WI38 (cell line): ENCODE measurements at regions not wholly inside any gene's neighbourhood (a gene's known extent, or its start where the extent isn't known, plus 50 kb on each side); places are given as distances from the start of the nearest gene placed in this dataset.
A peak's percentile ranks its signal among the peaks of the same experiment; 100 is the strongest.

Source experiments
- H3K4me3 ChIP-seq: 2 replicates; pipeline ENCODE4 v1.5.1; 2011; ENCODE audit warnings: low read depth, mild to moderate bottlenecking, control low read depth, low read length
- TF ChIP-seq, protein P1 (sequence below): IDR thresholded peaks from 2 replicates; pipeline ENCODE4 v1.5.1; 2012; ENCODE audit warnings: low read depth, mild to moderate bottlenecking, control low read depth, low read length

DNA sequence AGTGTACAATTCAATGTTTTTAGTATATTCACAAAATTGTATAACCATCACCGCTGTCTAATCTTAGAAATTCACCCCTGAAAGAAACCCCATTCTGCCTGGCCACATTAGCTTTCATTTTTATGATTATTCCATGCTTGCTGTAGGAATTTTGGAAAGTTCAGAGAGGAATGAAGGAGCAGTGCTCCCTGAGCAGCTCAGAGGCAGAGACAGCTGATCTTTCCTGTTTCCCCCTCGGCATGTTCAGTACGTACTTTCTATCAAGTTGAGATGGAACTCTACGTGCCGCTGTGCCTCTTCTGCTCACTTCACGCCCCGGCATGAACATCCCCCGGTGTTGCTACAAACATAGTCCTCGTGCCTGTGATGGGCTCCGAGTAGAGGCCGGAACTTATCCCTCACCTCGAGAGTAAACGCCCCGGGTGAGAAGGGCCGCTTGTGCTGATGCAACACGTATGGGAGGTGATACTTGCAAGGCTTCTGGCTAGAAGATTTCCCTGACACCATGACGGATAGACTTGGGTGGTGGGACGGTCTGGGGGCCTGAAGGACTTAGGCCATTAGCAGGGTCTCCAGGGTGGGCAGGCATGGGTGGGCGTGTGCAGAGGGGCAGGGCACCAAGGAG, 79.2 kb upstream of the CIBAR2 start:
- no peak overlapping the region for H3K4me3 ChIP-seq
- TF ChIP-seq, protein P1, sequence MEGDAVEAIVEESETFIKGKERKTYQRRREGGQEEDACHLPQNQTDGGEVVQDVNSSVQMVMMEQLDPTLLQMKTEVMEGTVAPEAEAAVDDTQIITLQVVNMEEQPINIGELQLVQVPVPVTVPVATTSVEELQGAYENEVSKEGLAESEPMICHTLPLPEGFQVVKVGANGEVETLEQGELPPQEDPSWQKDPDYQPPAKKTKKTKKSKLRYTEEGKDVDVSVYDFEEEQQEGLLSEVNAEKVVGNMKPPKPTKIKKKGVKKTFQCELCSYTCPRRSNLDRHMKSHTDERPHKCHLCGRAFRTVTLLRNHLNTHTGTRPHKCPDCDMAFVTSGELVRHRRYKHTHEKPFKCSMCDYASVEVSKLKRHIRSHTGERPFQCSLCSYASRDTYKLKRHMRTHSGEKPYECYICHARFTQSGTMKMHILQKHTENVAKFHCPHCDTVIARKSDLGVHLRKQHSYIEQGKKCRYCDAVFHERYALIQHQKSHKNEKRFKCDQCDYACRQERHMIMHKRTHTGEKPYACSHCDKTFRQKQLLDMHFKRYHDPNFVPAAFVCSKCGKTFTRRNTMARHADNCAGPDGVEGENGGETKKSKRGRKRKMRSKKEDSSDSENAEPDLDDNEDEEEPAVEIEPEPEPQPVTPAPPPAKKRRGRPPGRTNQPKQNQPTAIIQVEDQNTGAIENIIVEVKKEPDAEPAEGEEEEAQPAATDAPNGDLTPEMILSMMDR: no peak

DNA sequence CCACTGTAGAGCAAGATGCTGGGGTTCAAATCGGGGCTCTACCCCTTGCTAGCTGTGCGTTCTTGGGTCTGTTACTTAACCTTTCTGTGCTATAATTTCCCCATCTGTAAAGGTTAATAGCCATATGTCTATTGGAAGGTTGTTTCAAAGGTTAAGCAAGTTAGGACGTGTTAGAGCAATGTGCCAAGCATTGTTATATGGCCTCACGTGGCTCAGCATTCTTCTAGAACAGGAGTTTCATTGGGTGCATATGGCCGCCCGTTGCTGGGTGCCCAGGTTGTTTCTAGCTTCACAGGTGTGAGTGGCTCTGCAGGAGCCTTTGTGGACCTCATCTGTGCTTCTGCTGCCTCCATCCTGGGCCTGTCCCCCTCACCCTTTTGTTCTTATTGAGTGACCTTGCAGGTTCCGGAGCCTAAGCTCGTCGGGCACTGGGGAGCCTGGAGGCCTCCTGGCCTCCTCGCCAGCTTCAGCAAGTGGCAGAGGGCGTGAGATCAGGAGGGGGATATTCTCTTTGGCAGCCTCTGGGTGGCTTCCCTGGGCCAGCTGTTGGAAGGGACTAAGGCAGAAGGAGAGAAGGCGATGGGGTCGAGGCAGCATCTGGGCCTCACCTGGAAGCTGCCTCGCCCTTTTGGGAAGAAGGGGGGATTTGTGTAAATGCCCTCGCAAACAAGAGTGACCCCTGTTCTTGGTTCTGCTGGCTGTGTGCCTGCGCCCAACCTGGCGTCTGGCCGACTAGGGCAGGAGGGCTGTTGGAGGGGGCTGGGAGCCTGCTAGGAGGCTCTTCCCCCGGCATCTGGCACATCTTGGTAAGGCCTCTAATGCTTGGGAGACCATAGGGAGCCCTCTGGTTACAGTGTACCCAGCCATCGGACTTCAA, 80.2 kb upstream of the CIBAR2 start:
- TF ChIP-seq, protein P1: no peak
- H3K4me3 ChIP-seq: 0 out of 2 replicates have a peak overlapping the region, but pooled peaks have one; percentile 19

DNA sequence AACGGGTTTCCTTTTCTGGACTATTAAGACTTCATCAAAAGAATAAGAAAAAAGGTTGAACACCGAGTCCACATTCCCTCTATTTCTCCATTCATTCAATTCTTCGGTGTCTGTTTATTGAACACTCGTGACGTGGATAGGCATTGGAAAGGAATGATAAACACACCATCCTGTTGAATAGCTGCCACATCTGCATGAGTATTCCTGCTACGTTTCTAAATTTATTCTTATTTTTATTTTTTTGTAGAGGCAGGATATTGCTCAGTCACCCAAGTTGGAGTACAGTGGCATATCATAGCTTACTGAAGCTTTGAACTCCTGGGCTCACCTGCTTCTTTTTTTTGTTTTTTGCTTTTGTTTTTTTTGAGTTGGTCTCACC, 80.8 kb upstream of the CIBAR2 start:
- TF ChIP-seq, protein P1: no peak

DNA sequence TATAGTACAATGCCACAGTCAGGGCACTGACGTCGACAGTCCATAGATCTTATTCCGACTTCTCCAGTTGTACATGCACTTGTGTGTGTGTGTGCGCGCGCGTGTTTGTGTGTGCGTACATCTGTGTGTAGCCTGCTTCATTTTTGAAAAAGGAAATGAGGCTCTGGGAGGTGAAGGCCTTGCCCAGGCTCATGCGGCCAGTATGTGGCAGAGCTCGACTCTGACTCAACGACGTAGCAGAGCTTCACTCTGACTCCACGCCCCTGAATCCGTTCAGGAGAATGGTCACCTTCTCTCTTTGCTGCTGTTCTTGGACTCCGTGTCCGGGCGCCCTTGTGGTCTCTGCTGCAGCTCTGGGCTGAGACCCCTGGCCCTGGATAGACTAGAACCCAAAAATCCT, 81.6 kb upstream of the CIBAR2 start:
- H3K4me3 ChIP-seq: no peak overlapping the region
- TF ChIP-seq, protein P1: no peak

More for the DNA sequence above, 80.8 kb upstream of the CIBAR2 start:
- 0 out of 2 replicates have a peak overlapping the region, but pooled peaks have one; percentile 19 for H3K4me3 ChIP-seq

DNA sequence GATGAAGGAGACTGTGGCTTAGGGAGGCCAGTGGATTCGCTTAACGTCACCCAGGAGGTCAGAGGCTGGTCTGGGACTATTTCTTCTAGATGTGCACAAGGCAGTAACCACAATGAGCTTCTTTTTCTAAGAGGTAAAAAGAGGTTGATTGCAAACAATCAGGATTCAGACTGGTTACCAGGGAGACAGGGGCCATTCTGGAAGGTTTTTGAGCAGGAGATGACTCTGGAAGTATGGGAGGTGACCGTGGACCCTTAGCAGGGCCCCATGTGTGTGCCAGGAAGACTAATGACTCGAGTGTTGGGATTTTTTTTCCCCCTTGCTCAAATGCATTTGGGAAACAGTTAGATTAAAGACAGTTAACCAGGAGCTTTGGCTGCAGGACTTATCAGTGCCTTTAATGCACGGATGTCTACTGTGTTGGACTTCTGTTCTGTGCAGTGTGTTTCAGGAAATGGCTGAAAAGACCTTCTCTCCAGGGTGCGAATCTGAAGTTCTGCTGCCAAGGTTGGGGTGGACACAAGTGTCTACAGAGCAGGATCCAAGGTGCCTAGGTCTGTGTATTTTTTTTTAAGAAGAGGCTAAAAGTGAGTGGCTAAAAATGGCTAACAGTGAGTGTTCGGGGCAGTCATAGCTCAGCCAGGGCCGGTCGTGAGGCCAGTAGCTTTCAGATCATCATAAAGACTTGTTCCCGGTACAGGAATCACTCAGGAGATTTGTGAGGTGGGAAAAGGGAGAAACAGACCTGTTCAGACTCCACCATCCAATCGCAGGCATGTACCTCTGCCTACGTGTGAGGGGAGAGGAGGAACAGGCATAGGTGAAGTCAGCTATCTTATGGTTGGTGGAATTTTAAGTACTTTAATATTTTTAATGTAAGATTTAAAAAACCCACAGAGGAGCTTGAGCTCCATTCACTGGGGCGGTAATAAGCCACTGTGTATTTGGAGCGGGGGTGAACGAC, 82.3 kb upstream of the CIBAR2 start:
- H3K4me3 ChIP-seq: no peak overlapping the region
- TF ChIP-seq, protein P1: no peak

DNA sequence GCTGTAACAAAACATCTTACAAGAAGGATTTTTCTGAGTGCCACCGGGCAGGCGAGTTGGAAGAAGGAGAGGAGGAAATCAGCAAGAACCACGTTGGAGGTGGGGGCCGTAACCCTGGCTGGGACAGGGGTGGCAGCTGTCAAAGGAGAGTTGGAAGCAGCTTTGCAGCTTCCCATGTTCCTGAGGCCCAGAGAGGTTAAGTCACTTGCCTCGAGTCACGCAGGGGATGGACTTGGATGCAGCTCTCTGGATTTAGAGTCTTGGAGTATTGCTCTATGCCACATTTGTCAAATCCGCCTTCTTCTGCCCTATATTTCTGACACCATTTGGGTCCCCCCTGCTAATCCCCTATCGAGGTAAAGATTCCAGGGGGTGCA, 83.0 kb upstream of the CIBAR2 start:
- no peak overlapping the region for H3K4me3 ChIP-seq
- TF ChIP-seq, protein P1: no peak
